CD4-positive, alpha-beta T cell (primary cell): ENCODE measurements at regions not wholly inside any gene's neighbourhood (a gene's known extent, or its start where the extent isn't known, plus 50 kb on each side); places are given as distances from the start of the nearest gene placed in this dataset.

Experiments
- ATAC-seq: fragments of 200-7000 bp; cut with Tn5 transposase; one replicate; pipeline ENCODE4 v1.10.0; 2022; ENCODE audit warnings: mild to moderate bottlenecking; ENCODE audit not compliant: poor library complexity
- CTCF ChIA-PET: fragments of 350-600 bp; sonication (Branson Sonifier 250); formaldehyde crosslinking; loops from one replicate; lab custom pipeline; 2021; ENCODE audit warnings: antibody characterized with exemption, inconsistent platforms; lab: Charles Lee
- POLR2A ChIA-PET: fragments of 350-600 bp; sonication (Branson Sonifier 250); formaldehyde crosslinking; loops from one replicate; lab custom pipeline; 2021; ENCODE audit warnings: antibody characterized with exemption, inconsistent platforms; lab: Charles Lee
- DNase-seq, 14 experiments: peaks; one replicate each; pipeline ENCODE4 v3.0.0-alpha.2; 2013 to 2020; ENCODE audit warnings: mixed read lengths in 2 of 14
- H3K27ac ChIP-seq, 2 donors: one replicate each; pipeline versions ENCODE4 v1.5.1 to v1.7.0; 2013; ENCODE audit warnings: low read length in 2 of 2, low read depth in 1 of 2, mild to moderate bottlenecking in 1 of 2
- H3K27me3 ChIP-seq, 2 experiments: 1 replicate in 1 of 2; 2 replicates in 1 of 2; pipeline versions ENCODE4 v1.6.1 to v1.7.0; 2013; ENCODE audit warnings: low read length in 2 of 2, control low read depth in 1 of 2, mild to moderate bottlenecking in 1 of 2, moderate library complexity in 1 of 2; ENCODE audit not compliant: insufficient read depth in 2 of 2, control insufficient read depth in 1 of 2
- H3K36me3 ChIP-seq: one replicate; pipeline ENCODE4 v1.6.1; 2013; ENCODE audit warnings: low read length, control low read depth; ENCODE audit not compliant: insufficient read depth
- H3K4me1 ChIP-seq: one replicate; pipeline ENCODE4 v1.6.1; 2013; ENCODE audit warnings: low read length, control low read depth; ENCODE audit not compliant: insufficient read depth
- H3K4me3 ChIP-seq: one replicate; pipeline ENCODE4 v1.5.1; 2013; ENCODE audit warnings: mild to moderate bottlenecking, low read length, moderate library complexity
- H3K9me3 ChIP-seq, 2 experiments: 1 replicate in 1 of 2; 2 replicates in 1 of 2; pipeline versions ENCODE4 v1.6.1 to v1.7.0; 2013; ENCODE audit warnings: low read length in 2 of 2, mild to moderate bottlenecking in 2 of 2, control low read depth in 1 of 2, moderate library complexity in 1 of 2; ENCODE audit not compliant: control insufficient read depth in 1 of 2, insufficient read depth in 1 of 2
- H3K27ac Mint-ChIP-seq: one replicate; pipeline ENCODE4 v1.8.0; 2020; ENCODE audit warnings: mixed read lengths
- H3K27me3 Mint-ChIP-seq: one replicate; pipeline ENCODE4 v1.8.0; 2021; ENCODE audit warnings: mixed read lengths
- H3K36me3 Mint-ChIP-seq: one replicate; pipeline ENCODE4 v1.8.0; 2021; ENCODE audit warnings: low read depth, mixed read lengths
- H3K4me1 Mint-ChIP-seq: one replicate; pipeline ENCODE4 v1.8.0; 2021; ENCODE audit warnings: low read depth, mixed read lengths
- H3K4me3 Mint-ChIP-seq: one replicate; pipeline ENCODE4 v1.8.0; 2020; ENCODE audit warnings: mild to moderate bottlenecking, mixed read lengths
- H3K9me3 Mint-ChIP-seq: one replicate; pipeline ENCODE4 v1.8.0; 2020; ENCODE audit warnings: mixed read lengths
- intact Hi-C, 2 experiments: fragments of 100-400 bp; cut with DNase I in 1 of 2; cut with micrococcal nuclease in 1 of 2; formaldehyde crosslinking; loops; one replicate each; pipeline versions ENCODE4 v1.15.1 to v1.9.0; 2023 to 2025; cut with DNase I, micrococcal nuclease
- TF ChIP-seq, protein P1 (sequence below): fragments of 200-600 bp; IDR thresholded peaks from one replicate; pipeline ENCODE4 v1.8.0; 2022; ENCODE audit warnings: antibody characterized with exemption, mild to moderate bottlenecking

DNA sequence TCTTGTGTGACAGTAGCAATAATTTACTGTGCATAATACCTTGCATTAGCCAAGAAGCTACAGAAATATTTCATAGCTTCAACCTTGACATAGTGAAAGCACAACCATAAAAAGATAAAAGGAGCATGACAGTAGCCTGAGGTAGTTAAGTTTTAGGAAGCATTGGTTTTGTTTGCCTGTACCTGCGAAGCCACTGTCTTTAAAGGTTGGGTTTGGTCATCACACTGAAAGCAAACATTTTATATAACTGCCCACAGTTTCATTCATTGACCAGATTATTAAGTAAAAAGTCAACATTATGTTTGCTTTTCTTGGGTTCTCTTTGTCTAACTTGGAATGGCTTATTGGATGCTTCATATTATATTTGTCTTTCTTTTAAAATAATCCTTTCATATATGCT lies 450.1 kb upstream of the IL12A start:
- H3K36me3 Mint-ChIP-seq, result no peaks in the 10 kb centered on the region
- DNase-seq (no peak), ATAC-seq (no peak)
- CTCF ChIA-PET, result no interaction called here
- no peaks in the 10 kb centered on the region for H3K4me1 Mint-ChIP-seq
- intact Hi-C loops, result no loop called here
- TF ChIP-seq, protein P1, sequence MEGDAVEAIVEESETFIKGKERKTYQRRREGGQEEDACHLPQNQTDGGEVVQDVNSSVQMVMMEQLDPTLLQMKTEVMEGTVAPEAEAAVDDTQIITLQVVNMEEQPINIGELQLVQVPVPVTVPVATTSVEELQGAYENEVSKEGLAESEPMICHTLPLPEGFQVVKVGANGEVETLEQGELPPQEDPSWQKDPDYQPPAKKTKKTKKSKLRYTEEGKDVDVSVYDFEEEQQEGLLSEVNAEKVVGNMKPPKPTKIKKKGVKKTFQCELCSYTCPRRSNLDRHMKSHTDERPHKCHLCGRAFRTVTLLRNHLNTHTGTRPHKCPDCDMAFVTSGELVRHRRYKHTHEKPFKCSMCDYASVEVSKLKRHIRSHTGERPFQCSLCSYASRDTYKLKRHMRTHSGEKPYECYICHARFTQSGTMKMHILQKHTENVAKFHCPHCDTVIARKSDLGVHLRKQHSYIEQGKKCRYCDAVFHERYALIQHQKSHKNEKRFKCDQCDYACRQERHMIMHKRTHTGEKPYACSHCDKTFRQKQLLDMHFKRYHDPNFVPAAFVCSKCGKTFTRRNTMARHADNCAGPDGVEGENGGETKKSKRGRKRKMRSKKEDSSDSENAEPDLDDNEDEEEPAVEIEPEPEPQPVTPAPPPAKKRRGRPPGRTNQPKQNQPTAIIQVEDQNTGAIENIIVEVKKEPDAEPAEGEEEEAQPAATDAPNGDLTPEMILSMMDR, result no peak
- no peaks in the 10 kb centered on the region for H3K9me3 ChIP-seq
- H3K27me3 Mint-ChIP-seq, result peaks cover 3% of the 10 kb centered on the region
- H3K27me3 ChIP-seq, result no peaks in the 10 kb centered on the region
- H3K4me3 Mint-ChIP-seq, result no peak overlapping the region
- POLR2A ChIA-PET, result no interaction called here
- no peak overlapping the region for H3K27ac Mint-ChIP-seq
- no peaks in the 10 kb centered on the region for H3K36me3 ChIP-seq
- H3K4me3 ChIP-seq, result no peak overlapping the region
- no peaks in the 10 kb centered on the region for H3K4me1 ChIP-seq
- peaks cover 2% of the 10 kb centered on the region for H3K9me3 Mint-ChIP-seq
- no peak overlapping the region for H3K27ac ChIP-seq

DNA sequence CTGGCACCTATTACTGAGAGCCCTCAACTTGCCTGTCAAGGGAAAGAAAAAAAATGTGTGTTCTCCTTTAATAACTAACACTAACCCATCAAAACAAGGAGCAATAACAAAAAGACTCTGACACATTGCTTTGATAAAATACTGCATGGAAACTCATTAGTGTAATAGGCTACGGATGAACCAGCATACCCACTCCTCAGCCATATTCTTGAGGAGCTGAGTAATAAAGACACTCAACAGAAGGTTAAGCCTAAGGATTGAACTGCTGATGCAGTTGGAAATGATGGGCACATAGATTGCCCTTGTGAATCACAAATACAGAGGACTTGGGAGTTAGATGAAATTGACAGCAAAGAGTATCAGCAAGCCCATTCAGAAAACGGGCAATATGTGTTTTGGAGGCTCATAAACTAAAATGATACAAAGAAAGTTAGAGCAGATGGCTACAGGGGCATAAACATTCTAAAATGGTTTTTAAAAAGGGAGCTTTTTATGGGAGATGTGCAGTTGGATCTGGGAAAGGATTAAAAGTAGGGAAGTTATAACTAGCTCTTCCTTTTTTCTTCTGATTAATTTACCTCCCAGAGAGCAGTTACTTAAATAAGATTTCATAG lies 447.6 kb upstream of the IL12A start:
- no peaks in the 10 kb centered on the region for H3K36me3 Mint-ChIP-seq
- no peaks in the 10 kb centered on the region for H3K9me3 ChIP-seq
- H3K27ac ChIP-seq, result no peak overlapping the region
- H3K4me3 Mint-ChIP-seq, result no peak overlapping the region
- H3K36me3 ChIP-seq, result no peaks in the 10 kb centered on the region
- H3K9me3 Mint-ChIP-seq, result peaks cover 2% of the 10 kb centered on the region
- no peaks in the 10 kb centered on the region for H3K27me3 ChIP-seq
- no peaks in the 10 kb centered on the region for H3K4me1 Mint-ChIP-seq
- intact Hi-C loops, result no loop called here
- no peak overlapping the region for H3K4me3 ChIP-seq
- no peak overlapping the region for H3K27ac Mint-ChIP-seq
- no peak for ATAC-seq
- TF ChIP-seq, protein P1, result no peak
- CTCF ChIA-PET, result no interaction called here
- DNase-seq, result no peak
- H3K27me3 Mint-ChIP-seq, result peaks cover 3% of the 10 kb centered on the region
- H3K4me1 ChIP-seq, result no peaks in the 10 kb centered on the region
- POLR2A ChIA-PET, result no interaction called here

DNA sequence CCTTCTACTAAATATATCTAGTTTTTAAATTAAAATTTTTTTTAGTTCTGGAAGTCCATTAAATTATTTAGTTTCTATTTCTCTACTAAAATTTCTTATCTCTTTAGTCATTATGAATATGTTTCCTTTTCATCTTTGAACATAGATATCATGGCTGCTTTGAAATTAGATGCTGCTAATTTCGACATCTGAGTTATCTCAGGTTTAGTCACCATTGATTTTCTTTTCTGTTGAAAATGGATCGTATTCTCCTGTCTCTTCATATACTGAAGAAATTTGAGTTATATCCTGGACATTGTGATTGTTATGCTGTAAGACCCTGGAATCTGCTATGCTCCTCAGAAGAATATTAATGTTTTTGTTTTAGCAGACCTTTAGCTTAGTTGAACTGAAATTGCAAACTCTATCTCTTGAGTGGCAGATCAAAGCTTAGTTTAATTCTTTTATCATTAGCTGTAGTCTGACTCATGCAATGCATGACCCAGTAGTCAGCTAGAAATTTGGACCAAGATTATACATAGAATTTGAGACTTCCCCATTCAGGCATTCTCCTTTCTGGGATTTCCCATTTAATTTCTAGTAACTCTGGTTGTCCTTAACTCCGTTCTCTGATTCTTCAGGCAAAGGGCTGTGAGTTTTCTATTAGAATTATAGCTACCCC lies 439.8 kb upstream of the IL12A start:
- Histone ChIP-seq H3K36me3 (no peaks in the 10 kb centered on the region), H3K4me1 (no peaks in the 10 kb centered on the region), H3K4me3 (no peak overlapping the region), H3K9me3 (peaks cover 0 to 4% of the 10 kb centered on the region in 2 experiments), H3K27me3 (no peaks in the 10 kb centered on the region), H3K27ac (no peak overlapping the region)
- no peak for DNase-seq
- TF ChIP-seq, protein P1, result no peak
- Mint-ChIP-seq H3K9me3 (peaks cover 9% of the 10 kb centered on the region), H3K27me3 (no peaks in the 10 kb centered on the region), H3K36me3 (no peaks in the 10 kb centered on the region), H3K4me1 (no peaks in the 10 kb centered on the region), H3K4me3 (no peak overlapping the region), H3K27ac (no peak overlapping the region)
- intact Hi-C loops, result no loop called here
- no peak for ATAC-seq
- ChIA-PET POLR2A (no interaction called here), CTCF (no interaction called here)
